Transverse colon (tissue), 3 donors: ENCODE measurements at regions not wholly inside any gene's neighbourhood (a gene's known extent, or its start where the extent isn't known, plus 50 kb on each side); places are given as distances from the start of the nearest gene placed in this dataset.

Experiments used
- CTCF ChIP-seq, 5 experiments: fragments of 200-600 bp in 3 of 5; fragments of 450-650 bp in 2 of 5; sonication (generic) in 3 of 5; IDR thresholded peaks; 1 replicate in 2 of 5; 2 replicates in 3 of 5; pipeline ENCODE4 v1.5.1; 2016 to 2017; ENCODE audit warnings: antibody characterized with exemption in 5 of 5, inconsistent platforms in 3 of 5, mild to moderate bottlenecking in 2 of 5, moderate library complexity in 1 of 5
- EP300 ChIP-seq: sonication (generic); formaldehyde crosslinking; IDR thresholded peaks from one replicate; pipeline ENCODE4 v1.6.1; 2017; ENCODE audit warnings: antibody characterized with exemption, low read depth

GRCh38 chr2:147015591-147015990, 829.2 kb upstream of the ACVR2A start:
- TF ChIP-seq CTCF (IDR thresholded peaks at IDR 0.05): no peak
- no peak for TF ChIP-seq EP300
